ENCODE measurements at regions not wholly inside any gene's neighbourhood (a gene's known extent, or its start where the extent isn't known, plus 50 kb on each side); places are given as distances from the start of the nearest gene placed in this dataset.

DNA sequence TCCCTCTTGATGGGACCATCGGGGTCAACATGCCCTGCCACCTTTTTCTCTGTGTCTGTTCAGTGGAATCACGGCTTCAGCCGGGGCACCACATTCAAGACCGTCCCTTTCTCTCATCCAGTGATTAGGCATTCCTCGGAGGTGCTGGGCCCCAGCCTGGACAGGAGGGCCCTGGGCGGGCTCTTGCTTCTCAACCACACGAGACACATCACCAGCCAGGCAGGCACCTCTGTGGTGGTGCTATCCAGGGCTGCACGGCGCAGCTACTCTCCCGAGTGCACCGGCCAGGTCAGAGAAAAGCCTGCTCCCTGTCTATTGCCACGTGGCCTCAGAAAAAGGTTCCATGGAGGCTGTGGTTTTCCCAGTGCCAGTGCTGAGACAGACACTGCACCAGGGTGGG, 255.2 kb upstream of the IRX1 start:
- no peak overlapping the region; the same call in 1 of the 2 replicates for H2AFZ ChIP-seq (ENCODE audit: low read length)
- CTCF ChIA-PET (ENCODE audit: partially characterized antibody): interaction anchor here (1.1 to 2.5 kb wide), 2 partner anchors 8 to 109 kb away, joined by 3 to 5 read pairs; no protein-coding TSS in a partner anchor
- H4K8ac ChIP-seq (ENCODE audit: extremely low read depth, insufficient read depth, low read length): no peak overlapping the region
- H3K9ac ChIP-seq (replicated peaks in 1 of 4; ENCODE audit: extremely low read depth in 1 of 4, low read depth in 3 of 4, low read length in 3 of 4): no peak overlapping the region
- no peaks in the 10 kb centered on the region for H3K9me3 ChIP-seq (ENCODE audit: insufficient read depth in 2 of 2, low read depth in 1 of 2, low read length in 1 of 2)
- no peak overlapping the region for H2BK5ac ChIP-seq (ENCODE audit: low read depth, low read length)
- H3K4ac ChIP-seq (replicated peaks; ENCODE audit: insufficient read length, low read depth, low read length): no peak overlapping the region
- H4K5ac ChIP-seq (ENCODE audit: insufficient read length, low read depth, low read length): no peak overlapping the region
- no peaks in the 10 kb centered on the region for H4K20me1 ChIP-seq (replicated peaks in 1 of 2; ENCODE audit: control insufficient read depth in 1 of 2, insufficient read depth in 2 of 2, low read length in 2 of 2)
- H3K79me1 ChIP-seq (ENCODE audit: low read depth, low read length): no peaks in the 10 kb centered on the region; the same call in 1 of the 2 replicates
- no peak overlapping the region for H4K91ac ChIP-seq (replicated peaks; ENCODE audit: insufficient read length, low read length)
- no peak overlapping the region for H3K18ac ChIP-seq (ENCODE audit: extremely low read depth, low read length)
- H3K27ac ChIP-seq (ENCODE audit: low read depth, low read length): no peak overlapping the region
- H2BK15ac ChIP-seq (ENCODE audit: low read length): no peak overlapping the region
- H3K79me2 ChIP-seq (ENCODE audit: control insufficient read depth in 1 of 2, insufficient read depth in 2 of 2, low read length in 2 of 2): no peaks in the 10 kb centered on the region
- H3K4me3 ChIP-seq (ENCODE audit: extremely low read depth in 1 of 4, insufficient read depth in 2 of 4, low read depth in 3 of 4, low read length in 4 of 4): no peak overlapping the region
- DNase-seq (ENCODE audit: low read depth in 1 of 2, low spot score in 2 of 2) (no peak), FAIRE-seq (no peak)
- no peak overlapping the region for H2BK20ac ChIP-seq (ENCODE audit: low read length)
- no peak overlapping the region for H2BK120ac ChIP-seq (replicated peaks; ENCODE audit: low read depth, low read length)
- H3K27me3 ChIP-seq (replicated peaks in 1 of 4; ENCODE audit: control insufficient read depth in 3 of 4, extremely low read depth in 1 of 4, insufficient read depth in 3 of 4, low read length in 3 of 4): no peaks in the 10 kb centered on the region
- no peak overlapping the region for H2AK5ac ChIP-seq (ENCODE audit: low read depth, low read length)
- no peaks in the 10 kb centered on the region for H3K36me3 ChIP-seq (ENCODE audit: control insufficient read depth in 2 of 4, insufficient read depth in 4 of 4, low read length in 3 of 4)
- H2BK12ac ChIP-seq (ENCODE audit: low read depth, low read length): no peak overlapping the region
- no peak overlapping the region for H3K4me2 ChIP-seq (ENCODE audit: insufficient read depth in 1 of 2, low read depth in 2 of 2, low read length in 2 of 2)
- no peaks in the 10 kb centered on the region for H3K23me2 ChIP-seq (ENCODE audit: low read depth, low read length)
- TF ChIP-seq CTBP2 (IDR thresholded peaks at IDR 0.05; ENCODE audit: borderline replicate concordance, insufficient read depth, insufficient read length, low read length): no peak
- TF ChIP-seq TBP (IDR thresholded peaks at IDR 0.05; ENCODE audit: low read depth, low read length): no peak
- TF ChIP-seq SIRT6 (IDR thresholded peaks at IDR 0.05; ENCODE audit: low read length): no peak
- no peak for TF ChIP-seq RXRA (IDR thresholded peaks at IDR 0.05; ENCODE audit: insufficient read depth, low read depth, low read length)
- TF ChIP-seq SP1 (IDR thresholded peaks at IDR 0.05; ENCODE audit: low read depth, low read length): no peak
- TF ChIP-seq, protein P1, sequence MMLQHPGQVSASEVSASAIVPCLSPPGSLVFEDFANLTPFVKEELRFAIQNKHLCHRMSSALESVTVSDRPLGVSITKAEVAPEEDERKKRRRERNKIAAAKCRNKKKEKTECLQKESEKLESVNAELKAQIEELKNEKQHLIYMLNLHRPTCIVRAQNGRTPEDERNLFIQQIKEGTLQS (IDR thresholded peaks at IDR 0.05; ENCODE audit: insufficient read depth, low read depth, low read length): no peak
- TF ChIP-seq CHD1 (IDR thresholded peaks at IDR 0.05; ENCODE audit: low read depth, low read length): no peak
- TF ChIP-seq TAF1 (IDR thresholded peaks at IDR 0.05; ENCODE audit: low read depth, low read length): no peak
- TF ChIP-seq SIX5 (IDR thresholded peaks at IDR 0.05; ENCODE audit: low read depth, low read length): no peak
- TF ChIP-seq EGR1 (IDR thresholded peaks at IDR 0.05; ENCODE audit: borderline replicate concordance, low read depth, low read length): no peak
- TF ChIP-seq, protein P2, sequence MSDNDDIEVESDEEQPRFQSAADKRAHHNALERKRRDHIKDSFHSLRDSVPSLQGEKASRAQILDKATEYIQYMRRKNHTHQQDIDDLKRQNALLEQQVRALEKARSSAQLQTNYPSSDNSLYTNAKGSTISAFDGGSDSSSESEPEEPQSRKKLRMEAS (IDR thresholded peaks at IDR 0.05): no peak
- TF ChIP-seq YY1 (IDR thresholded peaks at IDR 0.05; ENCODE audit: low read depth, low read length): no peak
- H3K23ac ChIP-seq (ENCODE audit: insufficient read length): no peak overlapping the region
- no peak overlapping the region for H3K14ac ChIP-seq (ENCODE audit: insufficient read length)
- H3K4me1 ChIP-seq (replicated peaks in 1 of 4; ENCODE audit: control insufficient read depth in 3 of 4, insufficient read depth in 4 of 4, low read length in 3 of 4): no peaks in the 10 kb centered on the region; a peak in 1 of 7 replicates
- 93% methylated on average over 12 of the region's 12 CpGs; no CpG with 5 or more reads in 1 of the 2 experiments for whole genome bisulfite sequencing, 2 experiments (ENCODE audit: extremely low coverage in 1 of 2, insufficient coverage in 1 of 2, insufficient read length in 1 of 2, insufficient replicate concordance in 2 of 2, low coverage in 1 of 2, low lambda C conversion rate in 2 of 2, missing lambda C conversion rate in 1 of 2)
- H3K56ac ChIP-seq (replicated peaks; ENCODE audit: insufficient read length, low read depth, low read length): no peak overlapping the region
- POLR2A ChIA-PET (ENCODE audit: partially characterized antibody): no interaction called here
